ENCODE measurements at regions not wholly inside any gene's neighbourhood (a gene's known extent, or its start where the extent isn't known, plus 50 kb on each side); places are given as distances from the start of the nearest gene placed in this dataset.

DNA sequence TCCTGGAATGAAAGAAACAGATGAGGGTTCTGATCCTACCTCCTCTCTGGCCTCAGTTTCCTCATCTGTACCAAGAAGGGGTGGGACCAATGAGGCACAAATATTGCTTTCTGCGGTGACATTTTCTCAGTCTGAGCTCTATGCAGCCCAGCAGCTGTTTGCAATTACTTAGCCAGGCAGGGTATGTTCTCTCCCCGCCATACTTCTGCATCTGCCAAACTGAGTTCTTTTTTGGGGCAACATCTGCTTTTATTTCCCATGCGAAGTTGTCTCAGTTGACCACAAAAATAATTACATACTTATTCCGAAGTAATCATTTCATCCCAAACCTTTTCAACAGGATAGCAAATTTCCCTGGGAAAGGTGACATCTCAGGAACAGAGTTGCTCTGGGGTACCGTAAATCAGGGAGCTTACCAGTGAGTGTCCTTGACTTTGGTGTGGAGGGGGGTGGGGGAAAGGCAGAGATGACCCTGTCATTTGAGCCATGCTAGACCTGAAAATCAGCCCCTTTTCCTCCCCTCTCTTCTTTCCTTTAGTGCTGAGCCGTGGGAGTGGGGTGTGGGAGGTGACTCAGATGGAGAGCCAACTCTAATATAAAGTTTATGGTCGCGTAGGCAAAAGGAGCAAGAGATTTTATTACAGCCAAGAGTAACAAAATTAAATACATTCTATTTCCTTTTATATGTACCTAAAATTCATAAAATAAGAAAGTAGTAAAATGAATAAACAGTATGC, 165.7 kb upstream of the KL start:
- no peaks in the 10 kb centered on the region; the same call in 1 of the 2 replicates for H3K4me1 ChIP-seq
- H3K27me3 ChIP-seq (ENCODE audit: low read depth), result no peaks in the 10 kb centered on the region
- in situ Hi-C loops (cut with MboI; ENCODE audit: low sequenced_read_pairs), result no loop called here
- no peak overlapping the region for H3K4me3 ChIP-seq
- DNase-seq (ENCODE audit: low spot score in 2 of 2), result no peak
- H3K9me3 ChIP-seq, result no peaks in the 10 kb centered on the region
- no peaks in the 10 kb centered on the region for H3K36me3 ChIP-seq (replicated peaks)

GRCh38 chr13:32851083-32852069, 164.8 kb upstream of the KL start:
- in situ Hi-C loops (cut with MboI; ENCODE audit: low sequenced_read_pairs), result no loop called here
- DNase-seq (ENCODE audit: low spot score in 2 of 2), result no peak
- Histone ChIP-seq H3K9me3 (no peaks in the 10 kb centered on the region), H3K4me3 (no peak overlapping the region), H3K27me3 (ENCODE audit: low read depth) (no peaks in the 10 kb centered on the region), H3K36me3 (replicated peaks) (no peaks in the 10 kb centered on the region), H3K4me1 (no peaks in the 10 kb centered on the region; the same call in 1 of the 2 replicates)

- Histone ChIP-seq H3K4me3 (no peak overlapping the region), H3K4me1 (no peaks in the 10 kb centered on the region; the same call in 1 of the 2 replicates), H3K9me3 (no peaks in the 10 kb centered on the region), H3K36me3 (replicated peaks) (no peaks in the 10 kb centered on the region), H3K27me3 (ENCODE audit: low read depth) (no peaks in the 10 kb centered on the region)
- in situ Hi-C loops (cut with MboI; ENCODE audit: low sequenced_read_pairs), result no loop called here
- DNase-seq (ENCODE audit: low spot score in 2 of 2), result no peak
Observed at GRCh38 chr13:32852526-32852925, 163.7 kb upstream of the KL start.

DNA sequence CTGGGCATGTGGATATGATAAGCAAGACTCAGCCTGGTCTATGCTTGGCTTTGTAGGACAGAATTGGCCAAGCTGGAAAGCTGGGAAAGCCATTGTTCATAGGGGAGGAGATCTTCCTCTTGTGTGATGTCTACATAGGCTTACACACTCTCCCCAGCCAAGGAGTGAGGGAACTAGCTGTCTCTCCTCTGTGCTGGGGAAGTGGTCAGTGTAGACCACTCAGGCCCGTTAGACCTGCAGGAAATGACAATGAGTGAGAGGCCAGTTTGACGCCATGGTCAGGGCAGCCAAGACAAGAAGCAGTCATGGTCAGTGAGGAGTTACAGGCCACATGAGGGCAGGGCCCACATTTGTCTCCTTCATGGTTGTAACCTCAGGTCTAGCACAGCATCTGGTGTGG, 159.1 kb upstream of the KL start:
- in situ Hi-C loops (cut with MboI; ENCODE audit: low sequenced_read_pairs), result no loop called here
- no peak overlapping the region for H3K4me3 ChIP-seq
- H3K27me3 ChIP-seq (ENCODE audit: low read depth), result no peaks in the 10 kb centered on the region
- no peaks in the 10 kb centered on the region for H3K36me3 ChIP-seq (replicated peaks)
- no peaks in the 10 kb centered on the region for H3K9me3 ChIP-seq
- no peak for DNase-seq (ENCODE audit: low spot score in 2 of 2)
- H3K4me1 ChIP-seq, result no peaks in the 10 kb centered on the region; the same call in 1 of the 2 replicates

- in situ Hi-C loops (cut with MboI; ENCODE audit: low sequenced_read_pairs), result no loop called here
- Histone ChIP-seq H3K9me3 (no peaks in the 10 kb centered on the region), H3K4me1 (no peaks in the 10 kb centered on the region), H3K36me3 (replicated peaks) (no peaks in the 10 kb centered on the region), H3K27me3 (ENCODE audit: low read depth) (no peaks in the 10 kb centered on the region), H3K4me3 (no peak overlapping the region)
- DNase-seq (ENCODE audit: low spot score in 2 of 2), result no peak
Observed at GRCh38 chr13:32857689-32858088, 158.5 kb upstream of the KL start.

DNA sequence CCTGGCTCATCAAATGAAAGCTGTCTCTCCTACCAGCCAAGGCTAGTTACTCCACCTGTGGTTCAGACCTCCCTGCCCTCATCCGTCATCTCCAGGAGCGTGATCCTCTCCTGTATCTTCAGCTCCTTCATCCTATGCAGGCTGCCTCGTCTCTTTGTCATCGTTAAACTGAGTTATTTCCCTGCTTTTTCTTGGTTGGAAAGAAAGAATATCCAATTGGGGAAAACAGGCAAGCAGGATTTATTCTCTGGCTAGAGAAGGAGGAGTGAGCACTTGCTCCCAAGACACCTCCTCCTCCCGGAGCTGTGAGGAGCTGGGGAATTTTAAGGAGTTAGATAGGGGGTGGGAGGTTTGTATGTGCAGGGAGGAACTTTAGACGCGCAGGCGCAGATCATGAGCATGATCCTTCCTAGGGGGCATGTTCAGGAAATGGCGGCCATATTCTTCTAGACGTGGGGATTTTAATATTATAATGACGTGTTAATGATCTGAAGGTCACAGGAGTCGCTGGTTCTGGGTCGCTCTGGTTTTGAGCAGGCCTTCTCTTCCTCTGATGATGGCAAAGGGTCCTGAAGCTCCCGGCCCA, 156.4 kb upstream of the KL start:
- H3K36me3 ChIP-seq (replicated peaks), result no peaks in the 10 kb centered on the region

DNA sequence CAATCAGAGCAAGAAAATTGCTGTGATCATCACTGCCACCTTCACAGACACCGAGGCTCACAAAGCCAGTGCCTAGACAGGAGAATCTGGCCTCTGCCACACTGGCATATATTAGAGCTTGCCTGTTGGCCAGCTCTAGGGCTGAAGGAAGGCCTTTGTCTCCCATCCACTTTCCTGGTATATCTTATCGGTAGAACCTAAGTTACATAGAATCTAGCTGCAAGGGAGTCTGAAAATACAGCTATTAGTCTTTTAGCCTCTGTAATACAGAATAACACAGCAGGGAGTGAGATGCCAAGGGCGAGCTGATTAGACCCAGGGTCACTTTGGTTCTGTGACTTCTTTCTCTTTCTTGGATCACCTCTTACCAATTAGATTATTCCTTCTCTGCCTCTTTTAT, 154.9 kb upstream of the KL start:
- Histone ChIP-seq H3K9me3 (no peaks in the 10 kb centered on the region), H3K36me3 (replicated peaks) (no peaks in the 10 kb centered on the region), H3K4me3 (no peak overlapping the region), H3K4me1 (no peaks in the 10 kb centered on the region), H3K27me3 (ENCODE audit: low read depth) (no peaks in the 10 kb centered on the region)
- DNase-seq (ENCODE audit: low spot score in 2 of 2), result no peak
- in situ Hi-C loops (cut with MboI; ENCODE audit: low sequenced_read_pairs), result no loop called here

More for the DNA sequence above, 156.4 kb upstream of the KL start:
- Histone ChIP-seq H3K4me1 (no peaks in the 10 kb centered on the region), H3K27me3 (ENCODE audit: low read depth) (no peaks in the 10 kb centered on the region), H3K9me3 (no peaks in the 10 kb centered on the region), H3K4me3 (no peak overlapping the region)
- in situ Hi-C loops (cut with MboI; ENCODE audit: low sequenced_read_pairs), result no loop called here
- no peak for DNase-seq (ENCODE audit: low spot score in 2 of 2)

DNA sequence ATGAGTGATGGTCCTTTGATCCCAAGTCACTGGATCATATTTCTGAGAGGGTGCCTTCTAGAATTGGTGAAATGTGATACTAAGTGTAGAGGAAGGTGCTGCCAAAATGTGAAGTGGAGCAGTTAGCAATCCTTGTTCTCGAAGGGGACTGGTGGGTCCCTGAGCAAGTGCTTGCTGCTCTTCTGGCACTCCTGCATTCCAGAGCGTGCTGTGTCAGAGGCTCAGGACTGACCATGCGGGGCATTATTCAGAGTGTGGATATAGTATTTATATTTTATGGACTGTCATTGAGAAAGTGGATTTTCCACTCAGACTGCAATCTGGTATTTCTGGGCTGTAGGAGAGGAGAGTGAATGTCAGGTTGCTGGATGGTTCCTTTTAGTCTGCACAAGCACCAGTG, 152.6 kb upstream of the KL start:
- no peaks in the 10 kb centered on the region for H3K27me3 ChIP-seq (ENCODE audit: low read depth)
- no peaks in the 10 kb centered on the region for H3K9me3 ChIP-seq
- in situ Hi-C loops (cut with MboI; ENCODE audit: low sequenced_read_pairs), result no loop called here
- no peaks in the 10 kb centered on the region for H3K4me1 ChIP-seq
- no peak overlapping the region for H3K4me3 ChIP-seq
- DNase-seq (ENCODE audit: low spot score in 2 of 2), result no peak
- no peaks in the 10 kb centered on the region for H3K36me3 ChIP-seq (replicated peaks)

- no peaks in the 10 kb centered on the region for H3K9me3 ChIP-seq
- no peaks in the 10 kb centered on the region for H3K27me3 ChIP-seq (ENCODE audit: low read depth)
- no peaks in the 10 kb centered on the region for H3K4me1 ChIP-seq
- no peak for DNase-seq (ENCODE audit: low spot score in 2 of 2)
- in situ Hi-C loops (cut with MboI; ENCODE audit: low sequenced_read_pairs), result no loop called here
- no peak overlapping the region for H3K4me3 ChIP-seq
- no peaks in the 10 kb centered on the region for H3K36me3 ChIP-seq (replicated peaks)
Observed at GRCh38 chr13:32866921-32867320, 149.3 kb upstream of the KL start.

DNA sequence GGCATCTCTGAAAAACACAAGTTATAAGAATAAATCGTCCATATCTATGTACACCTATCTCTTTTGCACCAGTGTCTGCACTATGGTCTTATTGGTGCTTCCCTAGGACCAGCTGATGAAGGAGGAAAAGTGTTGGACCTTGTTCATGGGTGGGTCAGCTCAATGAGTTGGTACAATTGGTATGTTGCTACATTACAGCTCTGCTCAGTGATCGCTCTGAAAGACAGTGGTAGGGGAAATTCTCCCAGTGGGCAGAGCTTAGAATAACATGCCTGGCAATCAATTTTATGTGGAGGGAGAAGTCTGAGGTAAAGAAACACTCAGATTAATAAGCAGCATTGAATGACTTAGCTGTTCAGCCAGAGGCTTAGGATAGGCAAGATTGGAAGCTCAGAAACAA, 138.7 kb upstream of the KL start:
- Histone ChIP-seq H3K4me1 (no peaks in the 10 kb centered on the region), H3K36me3 (replicated peaks) (no peaks in the 10 kb centered on the region), H3K27me3 (ENCODE audit: low read depth) (no peaks in the 10 kb centered on the region), H3K9me3 (no peaks in the 10 kb centered on the region), H3K4me3 (no peak overlapping the region)
- DNase-seq (ENCODE audit: low spot score in 2 of 2), result no peak
- in situ Hi-C loops (cut with MboI; ENCODE audit: low sequenced_read_pairs), result no loop called here

- no peaks in the 10 kb centered on the region for H3K27me3 ChIP-seq (ENCODE audit: low read depth)
- H3K9me3 ChIP-seq, result no peaks in the 10 kb centered on the region
- in situ Hi-C loops (cut with MboI; ENCODE audit: low sequenced_read_pairs), result no loop called here
- H3K4me1 ChIP-seq, result peaks cover 2% of the 10 kb centered on the region; the same call in 1 of the 2 replicates
- DNase-seq (ENCODE audit: low spot score in 2 of 2), result no peak
- no peaks in the 10 kb centered on the region for H3K36me3 ChIP-seq (replicated peaks)
- H3K4me3 ChIP-seq, result no peak overlapping the region
Observed at GRCh38 chr13:32878163-32878562, 138.1 kb upstream of the KL start.

GRCh38 chr13:32880636-32881035, 135.6 kb upstream of the KL start:
- no peak for DNase-seq (ENCODE audit: low spot score in 2 of 2)
- no peaks in the 10 kb centered on the region for H3K36me3 ChIP-seq (replicated peaks)
- no peaks in the 10 kb centered on the region for H3K9me3 ChIP-seq
- H3K27me3 ChIP-seq (ENCODE audit: low read depth), result no peaks in the 10 kb centered on the region
- in situ Hi-C loops (cut with MboI; ENCODE audit: low sequenced_read_pairs), result no loop called here
- peaks cover 10% of the 10 kb centered on the region for H3K4me1 ChIP-seq
- no peak overlapping the region for H3K4me3 ChIP-seq

GRCh38 chr13:32881074-32881776, 135.0 kb upstream of the KL start:
- peaks cover 10% of the 10 kb centered on the region for H3K4me1 ChIP-seq
- no peaks in the 10 kb centered on the region for H3K36me3 ChIP-seq (replicated peaks)
- no peak for DNase-seq (ENCODE audit: low spot score in 2 of 2)
- no peaks in the 10 kb centered on the region for H3K9me3 ChIP-seq
- no peaks in the 10 kb centered on the region for H3K27me3 ChIP-seq (ENCODE audit: low read depth)
- no peak overlapping the region for H3K4me3 ChIP-seq
- in situ Hi-C loops (cut with MboI; ENCODE audit: low sequenced_read_pairs), result no loop called here
